ENCODE measurements at regions not wholly inside any gene's neighbourhood (a gene's known extent, or its start where the extent isn't known, plus 50 kb on each side); places are given as distances from the start of the nearest gene placed in this dataset.
"Not testable (repeated sequence)": the region's sequence is repeated elsewhere in the genome, so short reads cannot be mapped to it uniquely, and the experiment has no call there.

GRCh38 chr2:51782921-51783765 lies 751.2 kb upstream of the NRXN1 start:
- DNase-seq (ENCODE audit: low read depth) = no peak
- TF ChIP-seq CTCF (IDR thresholded peaks at IDR 0.05; ENCODE audit: low read length, missing control alignments) = no peak

GRCh38 chr2:51781691-51782090 lies 749.8 kb upstream of the NRXN1 start:
- no peak overlapping the region for H3K4me3 ChIP-seq (replicated peaks; ENCODE audit: low read depth, low read length)
- DNase-seq (ENCODE audit: low read depth) = no peak
- no peak for TF ChIP-seq CTCF (IDR thresholded peaks at IDR 0.05; ENCODE audit: low read length, missing control alignments)

More at GRCh38 chr2:51782921-51783765, 751.2 kb upstream of the NRXN1 start:
- no peak overlapping the region for H3K4me3 ChIP-seq (replicated peaks; ENCODE audit: low read depth, low read length)

- no peak overlapping the region for H3K4me3 ChIP-seq (replicated peaks; ENCODE audit: low read depth, low read length)
- no peak for TF ChIP-seq CTCF (IDR thresholded peaks at IDR 0.05; ENCODE audit: low read length, missing control alignments)
- no peak for DNase-seq (ENCODE audit: low read depth)
These were observed 748.4 kb upstream of the NRXN1 start for GRCh38 chr2:51780353-51780752.

GRCh38 chr2:51779723-51780122 lies 747.8 kb upstream of the NRXN1 start:
- H3K4me3 ChIP-seq (replicated peaks; ENCODE audit: low read depth, low read length); DNase-seq (ENCODE audit: low read depth): not testable (repeated sequence)

- H3K4me3 ChIP-seq (replicated peaks; ENCODE audit: low read depth, low read length) = no peak overlapping the region
- no peak for TF ChIP-seq CTCF (IDR thresholded peaks at IDR 0.05; ENCODE audit: low read length, missing control alignments)
- no peak for DNase-seq (ENCODE audit: low read depth)
These were observed 746.9 kb upstream of the NRXN1 start for GRCh38 chr2:51778806-51779205.

GRCh38 chr2:51774606-51775005 lies 742.7 kb upstream of the NRXN1 start:
- not testable (repeated sequence) for H3K4me3 ChIP-seq (replicated peaks; ENCODE audit: low read depth, low read length); DNase-seq (ENCODE audit: low read depth)

GRCh38 chr2:51760441-51760840 lies 728.5 kb upstream of the NRXN1 start:
- no peak for DNase-seq (ENCODE audit: low read depth)
- TF ChIP-seq CTCF (IDR thresholded peaks at IDR 0.05; ENCODE audit: low read length, missing control alignments) = no peak
- no peak overlapping the region for H3K4me3 ChIP-seq (replicated peaks; ENCODE audit: low read depth, low read length)

- no peak overlapping the region for H3K4me3 ChIP-seq (replicated peaks; ENCODE audit: low read depth, low read length)
- TF ChIP-seq CTCF (IDR thresholded peaks at IDR 0.05; ENCODE audit: low read length, missing control alignments) = no peak
- no peak for DNase-seq (ENCODE audit: low read depth)
These were observed 726.1 kb upstream of the NRXN1 start for GRCh38 chr2:51758081-51758480.
